A549 (cell line): ENCODE measurements at regions not wholly inside any gene's neighbourhood (a gene's known extent, or its start where the extent isn't known, plus 50 kb on each side); places are given as distances from the start of the nearest gene placed in this dataset.

Experiments used
- ATAC-seq, 2 experiments: fragments of 200-7000 bp in 1 of 2; fragments of >200 bp in 1 of 2; cut with Nextera tagmentation in 1 of 2; cut with Tn5 transposase in 1 of 2; 3 replicates each; pipeline versions ENCODE4 v1.8.0 to v1.9.1; 2018 to 2020; ENCODE audit warnings: mild to moderate bottlenecking in 1 of 2, moderate library complexity in 1 of 2
- CTCF ChIA-PET: fragments of 300-600 bp; sonication (Branson Sonifier 250); formaldehyde crosslinking; extraction: SDS; loops from one replicate; lab custom pipeline; 2021; ENCODE audit warnings: antibody characterized with exemption, inconsistent platforms; lab: Yijun Ruan, JAX
- POLR2A ChIA-PET: fragments of 350-600 bp; formaldehyde crosslinking; extraction: SDS; loops from one replicate; lab custom pipeline; 2021; ENCODE audit warnings: antibody characterized with exemption, inconsistent platforms; lab: Yijun Ruan, JAX
- DNase-seq, 2 experiments: peaks; one replicate each; pipeline versions ENCODE4 v3.0.0 to v3.0.0-alpha.2; 2011 to 2016; ENCODE audit warnings: low read depth in 1 of 2, low spot score in 1 of 2
- FAIRE-seq: peaks from 2 replicates; lab custom pipeline; 2011; peaks lifted over from hg19 to GRCh38; lab: Jason Lieb, UNC
- H3K27ac ChIP-seq, 2 experiments: fragments of >200 bp; sonication (Bioruptor Twin); formaldehyde crosslinking; 3 replicates each; pipeline ENCODE4 v1.5.1; 2016 to 2017
- H3K4me1 ChIP-seq: fragments of >200 bp; sonication (Bioruptor Twin); formaldehyde crosslinking; 3 replicates; pipeline ENCODE4 v1.6.1; 2016
- H3K4me2 ChIP-seq: fragments of >200 bp; sonication (Bioruptor Twin); formaldehyde crosslinking; 3 replicates; pipeline ENCODE4 v1.6.1; 2016
- H3K4me3 ChIP-seq: fragments of >200 bp; sonication (Bioruptor Twin); formaldehyde crosslinking; 3 replicates; pipeline ENCODE4 v1.5.1; 2016
- H3K9me3 ChIP-seq: fragments of >200 bp; sonication (Bioruptor Twin); formaldehyde crosslinking; 3 replicates; pipeline ENCODE4 v1.6.1; 2016
- BCL3 ChIP-seq: fragments of >200 bp; sonication (Bioruptor Twin); formaldehyde crosslinking; IDR thresholded peaks from 3 replicates; pipeline ENCODE4 v1.6.1; 2016
- CBX2 ChIP-seq: fragments of 200-600 bp; sonication (generic); IDR thresholded peaks from 2 replicates; pipeline ENCODE4 v1.6.1; 2016; ENCODE audit warnings: low read depth, mild to moderate bottlenecking, borderline replicate concordance
- CBX8 ChIP-seq: fragments of 200-600 bp; sonication (generic); IDR thresholded peaks from 2 replicates; pipeline ENCODE4 v1.6.1; 2016
- CEBPB ChIP-seq, 2 experiments: fragments of >200 bp in 1 of 2; sonication (Bioruptor Twin) in 1 of 2; formaldehyde crosslinking in 1 of 2; IDR thresholded peaks; 2 replicates each; pipeline ENCODE4 v1.6.1; 2012 to 2016
- EHMT2 ChIP-seq: fragments of 200-600 bp; sonication (generic); IDR thresholded peaks from 2 replicates; pipeline ENCODE4 v1.6.1; 2016; ENCODE audit warnings: antibody characterized with exemption, low read depth, mild to moderate bottlenecking, moderate library complexity
- EP300 ChIP-seq, 2 experiments: fragments of >200 bp; sonication (Bioruptor Twin); formaldehyde crosslinking; IDR thresholded peaks; 2 replicates in 1 of 2; 3 replicates in 1 of 2; pipeline ENCODE4 v1.6.1; 2016 to 2017
- FOSB ChIP-seq: fragments of 250-450 bp; sonication (Bioruptor Pico); IDR thresholded peaks from 2 replicates; pipeline ENCODE4 v1.5.0; 2020; ENCODE audit warnings: mild to moderate bottlenecking, moderate library complexity
- FOSL2 ChIP-seq, 2 experiments: fragments of 450-650 bp in 1 of 2; fragments of >200 bp in 1 of 2; sonication (Bioruptor Twin) in 1 of 2; formaldehyde crosslinking; IDR thresholded peaks; 2 replicates each; pipeline versions ENCODE4 v1.5.0 to v1.6.1; 2016 to 2020; ENCODE audit warnings: mild to moderate bottlenecking in 1 of 2, moderate library complexity in 1 of 2
- FOXS1 ChIP-seq: fragments of 250-450 bp; sonication (Bioruptor Pico); IDR thresholded peaks from 2 replicates; pipeline ENCODE4 v1.5.0; 2020; ENCODE audit warnings: mild to moderate bottlenecking, moderate library complexity
- HES2 ChIP-seq: fragments of >200 bp; sonication (Bioruptor Twin); formaldehyde crosslinking; IDR thresholded peaks from 2 replicates; pipeline ENCODE4 v1.6.1; 2016
- KDM5A ChIP-seq: fragments of 200-600 bp; sonication (generic); IDR thresholded peaks from 2 replicates; pipeline ENCODE4 v1.6.1; 2016; ENCODE audit warnings: antibody characterized with exemption, mild to moderate bottlenecking
- MAX ChIP-seq: IDR thresholded peaks from 2 replicates; pipeline ENCODE4 v1.6.1; 2012
- NFE2L2 ChIP-seq: fragments of 150-350 bp; conservative IDR thresholded peaks from 2 replicates; pipeline ENCODE4 v1.6.1; 2014; ENCODE audit warnings: low read length
- NPAS2 ChIP-seq: fragments of 250-450 bp; sonication (Bioruptor Pico); IDR thresholded peaks from 2 replicates; pipeline ENCODE4 v1.8.0; 2022; ENCODE audit warnings: mild to moderate bottlenecking, moderate library complexity, borderline replicate concordance
- PHF8 ChIP-seq: fragments of 200-600 bp; sonication (generic); IDR thresholded peaks from 2 replicates; pipeline ENCODE4 v1.6.1; 2016; ENCODE audit warnings: low read depth, mild to moderate bottlenecking, antibody characterized with exemption, moderate library complexity, borderline replicate concordance
- REST ChIP-seq: fragments of 200-600 bp; sonication (generic); IDR thresholded peaks from 2 replicates; pipeline ENCODE4 v1.6.1; 2016; ENCODE audit warnings: antibody characterized with exemption, mild to moderate bottlenecking, moderate library complexity
- SMC3 ChIP-seq: fragments of >200 bp; sonication (Bioruptor Twin); formaldehyde crosslinking; IDR thresholded peaks from 3 replicates; pipeline ENCODE4 v1.6.1; 2018; ENCODE audit warnings: inconsistent platforms
- SREBF2 ChIP-seq: fragments of 450-650 bp; IDR thresholded peaks from 2 replicates; pipeline ENCODE4 v1.6.1; 2014; ENCODE audit warnings: mild to moderate bottlenecking, moderate library complexity
- ZNF302 ChIP-seq: fragments of 250-450 bp; sonication (Bioruptor Pico); IDR thresholded peaks from 2 replicates; pipeline ENCODE4 v1.9.0; 2021; ENCODE audit warnings: inconsistent platforms, mild to moderate bottlenecking, moderate library complexity
- WGBS: methylation state at CpG from one replicate; pipeline ENCODE4 v1.1.6; 2017; ENCODE audit errors: missing lambda C conversion rate; 5-methylcytosine and 5-hydroxymethylcytosine counted together

- no peaks in the 10 kb centered on the region for H3K4me1 ChIP-seq
- no peak overlapping the region for H3K4me2 ChIP-seq
- WGBS: 7% methylated on average over 1 of the region's 1 CpG
- ChIA-PET CTCF (no interaction called here), POLR2A (no interaction called here)
- DNase-seq (no peak), ATAC-seq (no peak), FAIRE-seq (no peak)
- no peak overlapping the region for H3K4me3 ChIP-seq
- no peaks in the 10 kb centered on the region for H3K9me3 ChIP-seq
- TF ChIP-seq NPAS2 (no peak), FOXS1 (CRISPR knock-in tag) (no peak), CEBPB (IDR thresholded peaks at IDR 0.05) (no peak), EP300 (IDR thresholded peaks at IDR 0.05) (no peak), KDM5A (no peak), CBX2 (no peak), PHF8 (no peak), ZNF302 (CRISPR knock-in tag) (no peak), CBX8 (no peak), FOSB (CRISPR knock-in tag) (no peak), REST (no peak), SREBF2 (no peak), NFE2L2 (no peak), FOSL2 (IDR thresholded peaks at IDR 0.05) (no peak), FOSL2 (CRISPR knock-in tag; IDR thresholded peaks at IDR 0.05) (no peak), HES2 (no peak), SMC3 (no peak), MAX (no peak)
- no peak overlapping the region for H3K27ac ChIP-seq
Observed at GRCh38 chr13:55106509-55106908, 2034.2 kb upstream of the PRR20A start.

- TF ChIP-seq BCL3: no peak
- no peak for FAIRE-seq
- Histone ChIP-seq H3K4me1 (no peaks in the 10 kb centered on the region), H3K4me2 (no peak overlapping the region), H3K4me3 (no peak overlapping the region), H3K9me3 (no peaks in the 10 kb centered on the region), H3K27ac (no peak overlapping the region)
- ChIA-PET CTCF (no interaction called here), POLR2A (no interaction called here)
- DNase-seq: no peak
- ATAC-seq: no peak
Observed at GRCh38 chr13:55120631-55121030, 2020.1 kb upstream of the PRR20A start.

GRCh38 chr13:55155046-55155445 is 1985.7 kb upstream of the PRR20A start:
- Histone ChIP-seq H3K9me3 (no peaks in the 10 kb centered on the region), H3K4me2 (no peak overlapping the region), H3K4me3 (no peak overlapping the region), H3K4me1 (no peaks in the 10 kb centered on the region), H3K27ac (no peak overlapping the region)
- TF ChIP-seq EHMT2: no peak
- ATAC-seq (no peak), FAIRE-seq (no peak), DNase-seq (no peak)
- POLR2A ChIA-PET: no interaction called here
- CTCF ChIA-PET: no interaction called here
- WGBS: 30% methylated on average over 1 of the region's 1 CpG
